ENCODE measurements at regions not wholly inside any gene's neighbourhood (a gene's known extent, or its start where the extent isn't known, plus 50 kb on each side); places are given as distances from the start of the nearest gene placed in this dataset.
"Not testable (repeated sequence)": the region's sequence is repeated elsewhere in the genome, so short reads cannot be mapped to it uniquely, and the experiment has no call there.

DNA sequence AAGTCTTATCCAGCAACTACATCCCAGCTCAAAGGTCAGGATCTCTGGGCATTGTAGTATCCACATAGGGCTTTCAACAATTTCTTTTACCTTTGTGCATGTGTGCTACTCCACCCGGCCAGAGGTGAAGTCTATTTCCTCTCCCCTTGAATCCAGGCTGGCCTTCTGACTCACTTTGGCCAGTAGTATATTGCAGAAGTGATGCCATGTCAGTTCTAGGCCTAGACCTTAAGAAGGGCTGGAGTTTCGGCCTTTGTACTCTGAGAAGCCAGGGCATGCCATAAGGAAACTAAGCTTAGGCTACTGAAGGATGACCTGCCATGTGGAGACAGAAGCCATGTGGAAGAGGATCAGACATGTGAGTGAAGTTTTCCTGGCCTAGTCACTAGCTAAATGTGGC lies 191.2 kb upstream of the ATP6AP2 start:
- Histone ChIP-seq H3K36me3 (ENCODE audit: control insufficient read depth, insufficient read depth, low read length) (no peaks in the 10 kb centered on the region), H3K9me3 (ENCODE audit: control insufficient read depth, low read length) (no peaks in the 10 kb centered on the region), H3K4me3 (ENCODE audit: extremely low read depth, insufficient read depth, low read length, poor library complexity, severe bottlenecking) (no peak overlapping the region), H3K4me1 (ENCODE audit: control insufficient read depth, insufficient read depth, low read length, poor library complexity, severe bottlenecking) (no peaks in the 10 kb centered on the region), H3K27ac (ENCODE audit: low read depth, low read length, severe bottlenecking) (no peak overlapping the region)
- 100% methylated on average over 1 of the region's 2 CpGs; no CpG with 5 or more reads in 1 of the 2 experiments for WGBS, 2 experiments (ENCODE audit: insufficient coverage in 2 of 2)

DNA sequence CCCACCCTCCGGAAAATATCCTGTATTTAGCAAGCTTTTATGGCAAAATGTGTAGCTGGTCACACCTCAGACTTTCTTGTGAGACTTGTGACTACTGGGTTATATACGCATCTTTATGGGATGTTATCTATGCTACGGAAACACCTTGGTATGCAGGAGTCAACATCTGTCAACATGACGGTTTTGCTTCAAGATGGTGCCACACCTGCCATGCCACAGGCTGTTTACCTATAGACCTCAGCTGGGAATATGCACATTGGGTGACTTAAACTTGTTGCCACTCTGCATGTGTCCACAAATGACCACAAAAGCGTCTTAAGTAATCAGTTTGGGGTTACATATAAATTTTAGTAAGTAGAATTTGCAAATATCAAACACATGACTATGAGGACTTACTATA lies 192.3 kb upstream of the ATP6AP2 start:
- Histone ChIP-seq H3K9me3 (ENCODE audit: control insufficient read depth, low read length) (no peaks in the 10 kb centered on the region), H3K4me3 (ENCODE audit: extremely low read depth, insufficient read depth, low read length, poor library complexity, severe bottlenecking) (no peak overlapping the region), H3K4me1 (ENCODE audit: control insufficient read depth, insufficient read depth, low read length, poor library complexity, severe bottlenecking) (no peaks in the 10 kb centered on the region), H3K27ac (ENCODE audit: low read depth, low read length, severe bottlenecking) (no peak overlapping the region), H3K36me3 (ENCODE audit: control insufficient read depth, insufficient read depth, low read length) (no peaks in the 10 kb centered on the region)
- WGBS, 2 experiments (ENCODE audit: insufficient coverage in 2 of 2): 92 to 100% methylated on average over 2 to 3 of the region's 5 CpGs

DNA sequence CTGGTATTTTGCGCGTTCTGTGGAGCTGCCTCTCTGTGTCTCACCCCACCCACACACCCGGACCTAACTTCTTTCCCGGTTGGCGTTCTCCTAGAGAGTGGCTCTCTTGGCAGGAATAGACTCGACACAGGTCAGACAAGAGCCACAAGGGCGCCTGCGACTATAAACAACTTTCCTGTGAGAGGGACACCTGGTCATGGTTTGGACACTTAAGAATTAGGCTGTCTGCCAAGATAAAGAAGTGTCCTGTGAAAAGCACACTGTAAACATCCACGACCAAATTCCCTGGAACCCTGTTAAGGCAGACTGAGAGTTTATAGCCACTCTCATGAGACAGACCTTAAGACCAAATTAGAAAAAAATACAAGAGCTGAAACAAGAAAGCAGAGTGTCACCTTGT lies 192.9 kb upstream of the ATP6AP2 start:
- not testable (repeated sequence) for H3K27ac ChIP-seq (ENCODE audit: low read depth, low read length, severe bottlenecking); H3K4me1 ChIP-seq (ENCODE audit: control insufficient read depth, insufficient read depth, low read length, poor library complexity, severe bottlenecking); H3K4me3 ChIP-seq (ENCODE audit: extremely low read depth, insufficient read depth, low read length, poor library complexity, severe bottlenecking); H3K36me3 ChIP-seq (ENCODE audit: control insufficient read depth, insufficient read depth, low read length); H3K9me3 ChIP-seq (ENCODE audit: control insufficient read depth, low read length)
- WGBS, 2 experiments (ENCODE audit: insufficient coverage in 2 of 2): no CpG with 5 or more reads among the region's 9 CpGs

- not testable (repeated sequence) for H3K27ac ChIP-seq (ENCODE audit: low read depth, low read length, severe bottlenecking); H3K36me3 ChIP-seq (ENCODE audit: control insufficient read depth, insufficient read depth, low read length); H3K4me3 ChIP-seq (ENCODE audit: extremely low read depth, insufficient read depth, low read length, poor library complexity, severe bottlenecking); H3K4me1 ChIP-seq (ENCODE audit: control insufficient read depth, insufficient read depth, low read length, poor library complexity, severe bottlenecking); H3K9me3 ChIP-seq (ENCODE audit: control insufficient read depth, low read length)
- WGBS, 2 experiments (ENCODE audit: insufficient coverage in 2 of 2): 90 to 91% methylated on average over 2 to 6 of the region's 7 CpGs
Measured at GRCh38 chrX:40387311-40387710, 193.5 kb upstream of the ATP6AP2 start.

GRCh38 chrX:40385682-40386081 lies 195.1 kb upstream of the ATP6AP2 start:
- Histone ChIP-seq H3K9me3 (ENCODE audit: control insufficient read depth, low read length) (no peaks in the 10 kb centered on the region), H3K4me1 (ENCODE audit: control insufficient read depth, insufficient read depth, low read length, poor library complexity, severe bottlenecking) (peaks cover 5% of the 10 kb centered on the region), H3K27ac (ENCODE audit: low read depth, low read length, severe bottlenecking) (no peak overlapping the region), H3K4me3 (ENCODE audit: extremely low read depth, insufficient read depth, low read length, poor library complexity, severe bottlenecking) (no peak overlapping the region), H3K36me3 (ENCODE audit: control insufficient read depth, insufficient read depth, low read length) (no peaks in the 10 kb centered on the region)
- WGBS, 2 experiments (ENCODE audit: insufficient coverage in 2 of 2): 100% methylated on average over 1 of the region's 3 CpGs; no CpG with 5 or more reads in 1 of the 2 experiments

DNA sequence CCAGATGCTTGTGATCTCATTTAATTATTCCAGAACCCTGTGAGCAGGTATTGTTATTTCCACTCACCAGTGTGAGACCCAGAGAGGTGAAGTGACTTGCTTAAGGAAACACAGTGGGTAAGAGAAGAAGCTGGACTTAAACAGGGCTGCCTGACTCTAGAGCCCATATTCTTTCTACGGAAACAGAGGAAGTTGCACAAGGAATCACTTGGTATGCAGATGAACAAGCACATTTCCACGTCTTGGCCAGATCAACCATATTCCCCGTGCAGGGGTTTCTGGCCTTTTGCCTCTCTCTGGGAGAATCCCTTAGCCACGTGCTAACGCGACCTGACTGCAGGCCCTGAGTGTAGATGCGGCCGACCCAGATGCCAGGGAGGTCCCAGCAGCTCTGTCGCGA lies 195.5 kb upstream of the ATP6AP2 start:
- Histone ChIP-seq H3K36me3 (ENCODE audit: control insufficient read depth, insufficient read depth, low read length) (no peaks in the 10 kb centered on the region), H3K9me3 (ENCODE audit: control insufficient read depth, low read length) (no peaks in the 10 kb centered on the region), H3K27ac (ENCODE audit: low read depth, low read length, severe bottlenecking) (no peak overlapping the region), H3K4me1 (ENCODE audit: control insufficient read depth, insufficient read depth, low read length, poor library complexity, severe bottlenecking) (peaks cover 5% of the 10 kb centered on the region), H3K4me3 (ENCODE audit: extremely low read depth, insufficient read depth, low read length, poor library complexity, severe bottlenecking) (no peak overlapping the region)
- 96 to 97% methylated on average over 3 to 6 of the region's 10 CpGs for WGBS, 2 experiments (ENCODE audit: insufficient coverage in 2 of 2)

GRCh38 chrX:40383969-40384368 lies 196.8 kb upstream of the ATP6AP2 start:
- WGBS, 2 experiments (ENCODE audit: insufficient coverage in 2 of 2): 80% methylated on average over 1 of the region's 4 CpGs; no CpG with 5 or more reads in 1 of the 2 experiments
- Histone ChIP-seq H3K9me3 (ENCODE audit: control insufficient read depth, low read length) (no peaks in the 10 kb centered on the region), H3K27ac (ENCODE audit: low read depth, low read length, severe bottlenecking) (no peak overlapping the region), H3K4me1 (ENCODE audit: control insufficient read depth, insufficient read depth, low read length, poor library complexity, severe bottlenecking) (peaks cover 5% of the 10 kb centered on the region), H3K4me3 (ENCODE audit: extremely low read depth, insufficient read depth, low read length, poor library complexity, severe bottlenecking) (no peak overlapping the region), H3K36me3 (ENCODE audit: control insufficient read depth, insufficient read depth, low read length) (no peaks in the 10 kb centered on the region)

- no peak overlapping the region for H3K4me3 ChIP-seq (ENCODE audit: extremely low read depth, insufficient read depth, low read length, poor library complexity, severe bottlenecking)
- WGBS, 2 experiments (ENCODE audit: insufficient coverage in 2 of 2): 67 to 73% methylated on average over 3 to 5 of the region's 6 CpGs
Measured at GRCh38 chrX:40383360-40383759, 197.4 kb upstream of the ATP6AP2 start.

DNA sequence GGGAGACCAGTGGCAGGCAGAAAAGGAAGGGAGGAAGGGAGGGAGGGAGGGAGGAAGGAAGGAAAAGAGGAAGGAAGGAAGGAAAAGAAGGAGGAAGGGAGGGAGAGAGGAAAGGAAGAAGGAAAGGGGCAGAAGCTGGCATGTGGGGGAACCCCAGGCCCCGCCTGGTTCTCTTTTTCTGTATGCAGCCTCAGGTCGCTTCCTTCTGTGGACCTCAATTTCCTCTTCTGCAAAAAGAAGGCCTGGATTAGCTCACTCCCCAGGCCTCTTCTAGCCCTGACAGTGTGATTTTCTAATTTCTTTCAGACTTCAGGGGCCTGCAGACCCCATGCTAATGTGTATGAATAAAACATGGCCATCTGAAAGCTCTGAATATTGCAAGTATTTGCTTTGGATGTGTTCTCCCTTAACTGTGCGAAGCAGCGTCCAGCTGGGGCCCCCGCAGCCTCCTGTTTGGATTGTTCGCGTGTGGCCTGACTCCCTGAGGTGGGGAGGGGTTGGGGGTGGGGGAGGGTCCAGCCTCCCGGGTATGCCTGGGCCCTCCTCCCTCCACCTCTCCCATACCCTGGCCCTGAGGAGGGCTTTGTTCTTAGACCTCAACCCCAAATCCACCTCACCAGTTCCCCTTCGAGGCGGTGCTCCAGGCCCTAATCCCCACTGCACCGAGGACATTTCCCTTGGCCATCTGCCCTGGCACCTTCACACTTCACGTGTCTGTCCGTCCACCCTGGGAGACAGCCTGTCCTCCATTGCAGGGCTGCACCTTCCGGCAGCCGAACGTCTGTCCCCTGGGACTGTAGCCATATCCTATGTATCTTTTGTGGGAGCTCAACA lies 199.9 kb upstream of the ATP6AP2 start:
- WGBS, 2 experiments (ENCODE audit: insufficient coverage in 2 of 2): 48 to 67% methylated on average over 1 to 5 of the region's 16 CpGs
- Histone ChIP-seq H3K27ac (ENCODE audit: low read depth, low read length, severe bottlenecking) (no peak overlapping the region), H3K4me3 (ENCODE audit: extremely low read depth, insufficient read depth, low read length, poor library complexity, severe bottlenecking) (no peak overlapping the region), H3K9me3 (ENCODE audit: control insufficient read depth, low read length) (no peaks in the 10 kb centered on the region), H3K4me1 (ENCODE audit: control insufficient read depth, insufficient read depth, low read length, poor library complexity, severe bottlenecking) (peaks cover 5% of the 10 kb centered on the region), H3K36me3 (ENCODE audit: control insufficient read depth, insufficient read depth, low read length) (no peaks in the 10 kb centered on the region)

More at GRCh38 chrX:40383360-40383759, 197.4 kb upstream of the ATP6AP2 start:
- Histone ChIP-seq H3K9me3 (ENCODE audit: control insufficient read depth, low read length) (no peaks in the 10 kb centered on the region), H3K27ac (ENCODE audit: low read depth, low read length, severe bottlenecking) (no peak overlapping the region), H3K36me3 (ENCODE audit: control insufficient read depth, insufficient read depth, low read length) (no peaks in the 10 kb centered on the region), H3K4me1 (ENCODE audit: control insufficient read depth, insufficient read depth, low read length, poor library complexity, severe bottlenecking) (peaks cover 5% of the 10 kb centered on the region)

- no CpG with 5 or more reads among the region's 1 CpG for WGBS, 2 experiments (ENCODE audit: insufficient coverage in 2 of 2)
- no peaks in the 10 kb centered on the region for H3K36me3 ChIP-seq (ENCODE audit: control insufficient read depth, insufficient read depth, low read length)
Measured at GRCh38 chrX:40377684-40378083, 203.1 kb upstream of the ATP6AP2 start.

DNA sequence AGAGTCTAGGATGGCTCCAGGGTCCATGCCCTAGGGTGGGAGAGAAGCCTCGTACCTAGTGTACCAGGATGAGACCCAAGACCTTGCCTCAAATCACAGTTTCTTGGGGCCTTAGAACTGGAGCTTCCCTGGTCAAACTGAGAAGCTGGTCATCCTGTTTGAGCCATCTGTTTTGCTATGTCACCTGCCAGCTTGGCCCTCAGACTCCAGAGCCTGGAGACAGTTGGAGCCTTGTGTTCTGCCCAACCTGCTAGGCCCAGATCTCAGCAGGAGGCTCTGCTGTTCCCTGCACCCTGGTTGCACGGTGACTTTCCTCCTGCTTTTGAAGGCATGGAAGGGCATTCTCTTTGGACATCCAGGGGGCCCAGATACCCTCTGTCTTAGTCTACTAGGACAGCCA lies 206.3 kb upstream of the ATP6AP2 start:
- Histone ChIP-seq H3K4me1 (ENCODE audit: control insufficient read depth, insufficient read depth, low read length, poor library complexity, severe bottlenecking) (no peaks in the 10 kb centered on the region), H3K9me3 (ENCODE audit: control insufficient read depth, low read length) (no peaks in the 10 kb centered on the region), H3K36me3 (ENCODE audit: control insufficient read depth, insufficient read depth, low read length) (no peaks in the 10 kb centered on the region), H3K4me3 (ENCODE audit: extremely low read depth, insufficient read depth, low read length, poor library complexity, severe bottlenecking) (no peak overlapping the region), H3K27ac (ENCODE audit: low read depth, low read length, severe bottlenecking) (no peak overlapping the region)
- WGBS, 2 experiments (ENCODE audit: insufficient coverage in 2 of 2): 87 to 88% methylated on average over 1 to 2 of the region's 2 CpGs

More at GRCh38 chrX:40377684-40378083, 203.1 kb upstream of the ATP6AP2 start:
- no peak overlapping the region for H3K4me3 ChIP-seq (ENCODE audit: extremely low read depth, insufficient read depth, low read length, poor library complexity, severe bottlenecking)
- no peaks in the 10 kb centered on the region for H3K9me3 ChIP-seq (ENCODE audit: control insufficient read depth, low read length)
- no peak overlapping the region for H3K27ac ChIP-seq (ENCODE audit: low read depth, low read length, severe bottlenecking)
- peaks cover 5% of the 10 kb centered on the region for H3K4me1 ChIP-seq (ENCODE audit: control insufficient read depth, insufficient read depth, low read length, poor library complexity, severe bottlenecking)
